RWPE1 (cell line): ENCODE measurements at regions not wholly inside any gene's neighbourhood (a gene's known extent, or its start where the extent isn't known, plus 50 kb on each side); places are given as distances from the start of the nearest gene placed in this dataset.

Experiments
- CTCF ChIA-PET: fragments of 350-600 bp; sonication (Branson Sonifier 250); formaldehyde crosslinking; extraction: SDS; loops from one replicate; lab custom pipeline; 2021; lab: Yijun Ruan, JAX
- POLR2A ChIA-PET: fragments of 400-600 bp; formaldehyde crosslinking; extraction: SDS; loops from one replicate; lab custom pipeline; 2020; ENCODE audit warnings: antibody characterized with exemption; ENCODE audit not compliant: low non-redundant PET; lab: Yijun Ruan, JAX
- DNase-seq: peaks from one replicate; pipeline ENCODE4 v3.0.0; 2012; ENCODE audit warnings: low spot score
- H3K27ac ChIP-seq: fragments of 450-650 bp; 2 replicates; pipeline ENCODE4 v1.5.1; 2017
- CTCF ChIP-seq: fragments of 450-650 bp; conservative IDR thresholded peaks from 2 replicates; pipeline ENCODE4 v1.5.1; 2017; ENCODE audit warnings: low read depth, mild to moderate bottlenecking

- ChIA-PET CTCF (no interaction called here), POLR2A (no interaction called here)
- DNase-seq, result no peak
- no peak for TF ChIP-seq CTCF
- H3K27ac ChIP-seq, result no peak overlapping the region
Measured at GRCh38 chrX:79645749-79646148, 278.6 kb upstream of the ITM2A start.

DNA sequence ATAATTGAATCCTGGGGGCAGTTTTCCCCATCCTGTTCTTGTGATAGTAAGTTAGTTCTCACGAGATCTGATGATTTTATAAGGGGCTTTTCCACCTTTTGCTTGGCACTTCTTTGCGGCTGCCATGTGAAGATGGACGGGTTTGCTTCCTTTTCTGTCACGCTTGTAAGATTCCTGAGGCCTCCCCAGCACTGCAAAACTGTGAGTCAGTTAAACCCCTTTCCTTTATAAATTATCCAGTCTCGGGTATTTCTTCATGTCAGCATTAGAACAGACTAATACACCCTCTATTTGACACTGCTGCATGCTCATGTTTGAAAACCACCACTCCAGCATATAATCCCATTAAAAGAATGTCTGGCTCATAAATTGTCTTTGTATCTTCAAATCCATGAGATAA is 264.4 kb upstream of the ITM2A start:
- ChIA-PET CTCF (no interaction called here), POLR2A (no interaction called here)
- DNase-seq, result no peak
- TF ChIP-seq CTCF, result no peak
- H3K27ac ChIP-seq, result no peak overlapping the region

DNA sequence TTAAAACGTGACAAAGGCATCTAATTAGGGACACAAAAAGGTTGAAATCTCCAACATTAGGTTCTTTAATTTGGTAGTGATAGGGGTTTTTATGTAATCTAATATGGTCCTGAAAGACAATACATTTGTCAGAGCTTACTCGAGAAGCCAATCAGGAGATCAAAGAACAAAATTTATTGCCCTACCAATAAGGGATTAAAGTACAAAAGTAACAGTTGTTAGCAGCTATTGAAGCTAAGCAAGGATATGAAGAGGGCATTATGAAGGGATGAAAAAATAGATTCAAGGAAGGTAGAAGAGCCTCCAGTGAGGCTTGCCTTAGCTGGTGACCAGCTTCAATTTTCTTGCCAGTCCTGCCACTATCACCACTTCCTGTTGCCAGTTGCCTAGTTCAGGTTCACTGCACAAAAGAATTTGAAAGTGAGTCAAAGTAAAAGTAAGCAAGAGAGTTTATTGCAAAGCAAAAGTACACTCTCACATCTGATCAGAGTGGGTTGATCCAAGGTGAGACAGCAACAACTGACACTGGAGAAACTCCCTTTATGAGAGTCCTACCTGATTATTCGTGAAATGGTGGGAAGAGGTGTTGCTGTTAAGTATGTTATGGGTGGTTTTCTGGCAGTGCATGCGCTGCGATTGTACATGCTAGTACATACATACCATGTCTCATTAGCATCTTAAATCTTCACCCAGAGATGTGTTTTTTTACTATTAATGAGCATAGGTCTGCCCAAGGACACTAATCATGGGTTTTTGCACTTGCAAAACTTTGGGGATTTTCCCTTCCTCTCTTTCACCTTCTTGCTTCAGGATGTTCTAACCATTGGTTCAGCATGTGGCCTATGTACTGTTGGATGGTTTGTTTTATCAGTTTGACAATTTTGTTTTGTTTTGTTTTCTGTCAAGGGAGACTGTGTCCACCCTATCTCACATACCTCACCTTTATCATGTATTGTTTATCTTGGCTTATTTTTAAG is 263.2 kb upstream of the ITM2A start:
- CTCF ChIA-PET, result no interaction called here
- no peak for TF ChIP-seq CTCF
- H3K27ac ChIP-seq, result no peak overlapping the region
- no peak for DNase-seq
- POLR2A ChIA-PET, result no interaction called here

- CTCF ChIA-PET, result no interaction called here
- POLR2A ChIA-PET, result no interaction called here
- H3K27ac ChIP-seq, result no peak overlapping the region
- no peak for TF ChIP-seq CTCF
- no peak for DNase-seq
Measured at GRCh38 chrX:79623098-79623762, 256.1 kb upstream of the ITM2A start.

GRCh38 chrX:79618280-79618679 is 251.1 kb upstream of the ITM2A start:
- CTCF ChIA-PET, result interaction anchor here (0.6 kb wide), 1 partner anchor 827 kb away, joined by 4 read pairs; no protein-coding TSS in a partner anchor
- no peak overlapping the region for H3K27ac ChIP-seq
- no peak for DNase-seq
- TF ChIP-seq CTCF, result no peak
- POLR2A ChIA-PET, result no interaction called here

DNA sequence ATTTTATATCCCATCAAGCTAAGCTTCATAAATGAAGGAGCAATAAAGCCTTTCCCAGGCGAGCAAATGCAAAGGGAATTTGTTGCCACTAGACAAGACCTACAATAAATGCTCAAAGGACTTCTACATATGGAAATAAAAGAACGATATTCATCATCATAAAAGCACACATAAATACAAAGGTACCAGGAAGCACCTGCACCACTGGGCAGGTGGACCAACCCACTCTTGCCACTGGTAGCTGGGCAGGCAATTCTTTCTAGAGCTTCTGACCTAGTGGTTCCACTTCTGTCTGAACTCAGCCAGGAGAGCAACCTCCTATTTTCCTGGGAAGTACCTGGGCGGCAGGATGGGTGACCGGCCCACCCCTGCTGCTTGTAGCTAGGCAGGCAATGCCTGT is 237.2 kb upstream of the ITM2A start:
- CTCF ChIA-PET, result no interaction called here
- POLR2A ChIA-PET, result no interaction called here
- no peak for DNase-seq
- no peak overlapping the region for H3K27ac ChIP-seq
- no peak for TF ChIP-seq CTCF
